Myocyte (in vitro differentiated cells): ENCODE measurements at regions not wholly inside any gene's neighbourhood (a gene's known extent, or its start where the extent isn't known, plus 50 kb on each side); places are given as distances from the start of the nearest gene placed in this dataset.

ENCODE experiments used
- DNase-seq: peaks from one replicate; pipeline ENCODE4 v3.0.0-alpha.2; 2012; ENCODE audit warnings: low read depth

GRCh38 chr15:69881302-69881670, 216.4 kb downstream of the TLE3 start:
- no peak for DNase-seq

GRCh38 chr15:69881766-69882165, 216.0 kb downstream of the TLE3 start:
- DNase-seq, result no peak

GRCh38 chr15:69883306-69883705, 214.4 kb downstream of the TLE3 start:
- no peak for DNase-seq

GRCh38 chr15:69885173-69885955, 212.4 kb downstream of the TLE3 start:
- no peak for DNase-seq

- DNase-seq, result no peak
Measured at GRCh38 chr15:69887009-69887408, 210.7 kb downstream of the TLE3 start.

GRCh38 chr15:69887553-69887952, 210.2 kb downstream of the TLE3 start:
- DNase-seq, result no peak

GRCh38 chr15:69888406-69888805, 209.3 kb downstream of the TLE3 start:
- no peak for DNase-seq

GRCh38 chr15:69891070-69891536, 206.6 kb downstream of the TLE3 start:
- no peak for DNase-seq

GRCh38 chr15:69891606-69892005, 206.1 kb downstream of the TLE3 start:
- no peak for DNase-seq

- no peak for DNase-seq
Measured at GRCh38 chr15:69892351-69892750, 205.4 kb downstream of the TLE3 start.

GRCh38 chr15:69893086-69893485, 204.6 kb downstream of the TLE3 start:
- no peak for DNase-seq

GRCh38 chr15:69893863-69894262, 203.9 kb downstream of the TLE3 start:
- DNase-seq, result peak; percentile 71

- no peak for DNase-seq
Measured at GRCh38 chr15:69895202-69895601, 202.5 kb downstream of the TLE3 start.

GRCh38 chr15:69896606-69897005, 201.1 kb downstream of the TLE3 start:
- no peak for DNase-seq

- DNase-seq, result no peak
Measured at GRCh38 chr15:69897061-69897460, 200.7 kb downstream of the TLE3 start.

- no peak for DNase-seq
Measured at GRCh38 chr15:69897471-69898237, 200.1 kb downstream of the TLE3 start.

GRCh38 chr15:69898243-69898642, 199.5 kb downstream of the TLE3 start:
- no peak for DNase-seq

GRCh38 chr15:69902414-69903062, 195.2 kb downstream of the TLE3 start:
- no peak for DNase-seq

- DNase-seq, result no peak
Measured at GRCh38 chr15:69903470-69904469, 193.9 kb downstream of the TLE3 start.

GRCh38 chr15:69906256-69907185, 191.2 kb downstream of the TLE3 start:
- DNase-seq, result no peak
